ENCODE measurements at regions not wholly inside any gene's neighbourhood (a gene's known extent, or its start where the extent isn't known, plus 50 kb on each side); places are given as distances from the start of the nearest gene placed in this dataset.

DNA sequence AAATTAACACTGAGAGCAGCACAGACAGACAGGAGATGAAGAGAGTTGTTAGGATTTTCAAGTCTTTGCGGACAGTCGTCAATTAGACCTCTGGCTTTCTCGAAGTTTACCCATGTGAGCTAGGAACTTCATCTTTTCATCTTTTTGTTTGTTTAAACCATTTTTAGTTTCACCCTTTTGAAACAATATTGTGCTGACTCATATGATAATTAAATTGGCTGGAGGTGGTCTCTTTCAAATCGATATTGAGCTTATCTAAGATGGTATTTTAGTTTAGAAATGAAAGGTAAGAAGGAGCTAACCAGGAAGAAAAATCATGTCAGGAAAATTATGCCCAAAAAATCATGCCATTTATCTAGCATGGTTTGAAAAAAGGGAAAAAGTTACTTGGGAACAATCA lies 415.8 kb upstream of the SEMA3A start:
- ChIA-PET CTCF (interaction anchor here (0.6 to 0.8 kb wide), 2 partner anchors 11 to 574 kb away, joined by 3 read pairs; no protein-coding TSS in a partner anchor), RAD21 (ENCODE audit: unreplicated experiment) (no interaction called here)
- no peak for DNase-seq (ENCODE audit: low read depth, low spot score)
- TF ChIP-seq, protein P1, sequence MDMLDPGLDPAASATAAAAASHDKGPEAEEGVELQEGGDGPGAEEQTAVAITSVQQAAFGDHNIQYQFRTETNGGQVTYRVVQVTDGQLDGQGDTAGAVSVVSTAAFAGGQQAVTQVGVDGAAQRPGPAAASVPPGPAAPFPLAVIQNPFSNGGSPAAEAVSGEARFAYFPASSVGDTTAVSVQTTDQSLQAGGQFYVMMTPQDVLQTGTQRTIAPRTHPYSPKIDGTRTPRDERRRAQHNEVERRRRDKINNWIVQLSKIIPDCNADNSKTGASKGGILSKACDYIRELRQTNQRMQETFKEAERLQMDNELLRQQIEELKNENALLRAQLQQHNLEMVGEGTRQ (IDR thresholded peaks at IDR 0.05; ENCODE audit: borderline replicate concordance, low read depth, low read length), result no peak
- TF ChIP-seq POLR2AphosphoS5 (IDR thresholded peaks at IDR 0.05; ENCODE audit: low read length) (no peak), ZSCAN29 (IDR thresholded peaks at IDR 0.05) (no peak), JUNB (IDR thresholded peaks at IDR 0.05) (no peak), IKZF2 (IDR thresholded peaks at IDR 0.05) (no peak), NBN (IDR thresholded peaks at IDR 0.05) (no peak), MEF2A (IDR thresholded peaks at IDR 0.05; ENCODE audit: insufficient read depth, low read depth, low read length) (no peak), PML (IDR thresholded peaks at IDR 0.05; ENCODE audit: low read length) (no peak), RBBP5 (conservative IDR thresholded peaks at IDR 0.05) (no peak)
- TF ChIP-seq, protein P2, sequence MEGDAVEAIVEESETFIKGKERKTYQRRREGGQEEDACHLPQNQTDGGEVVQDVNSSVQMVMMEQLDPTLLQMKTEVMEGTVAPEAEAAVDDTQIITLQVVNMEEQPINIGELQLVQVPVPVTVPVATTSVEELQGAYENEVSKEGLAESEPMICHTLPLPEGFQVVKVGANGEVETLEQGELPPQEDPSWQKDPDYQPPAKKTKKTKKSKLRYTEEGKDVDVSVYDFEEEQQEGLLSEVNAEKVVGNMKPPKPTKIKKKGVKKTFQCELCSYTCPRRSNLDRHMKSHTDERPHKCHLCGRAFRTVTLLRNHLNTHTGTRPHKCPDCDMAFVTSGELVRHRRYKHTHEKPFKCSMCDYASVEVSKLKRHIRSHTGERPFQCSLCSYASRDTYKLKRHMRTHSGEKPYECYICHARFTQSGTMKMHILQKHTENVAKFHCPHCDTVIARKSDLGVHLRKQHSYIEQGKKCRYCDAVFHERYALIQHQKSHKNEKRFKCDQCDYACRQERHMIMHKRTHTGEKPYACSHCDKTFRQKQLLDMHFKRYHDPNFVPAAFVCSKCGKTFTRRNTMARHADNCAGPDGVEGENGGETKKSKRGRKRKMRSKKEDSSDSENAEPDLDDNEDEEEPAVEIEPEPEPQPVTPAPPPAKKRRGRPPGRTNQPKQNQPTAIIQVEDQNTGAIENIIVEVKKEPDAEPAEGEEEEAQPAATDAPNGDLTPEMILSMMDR (IDR thresholded peaks at IDR 0.05 in 2 of 3, conservative IDR thresholded peaks at IDR 0.05 in 1 of 3; ENCODE audit: control insufficient read depth in 2 of 3, extremely low read depth in 1 of 3, insufficient read depth in 1 of 3, low read depth in 3 of 3, low read length in 3 of 3), result no peak
- TF ChIP-seq, protein P3, sequence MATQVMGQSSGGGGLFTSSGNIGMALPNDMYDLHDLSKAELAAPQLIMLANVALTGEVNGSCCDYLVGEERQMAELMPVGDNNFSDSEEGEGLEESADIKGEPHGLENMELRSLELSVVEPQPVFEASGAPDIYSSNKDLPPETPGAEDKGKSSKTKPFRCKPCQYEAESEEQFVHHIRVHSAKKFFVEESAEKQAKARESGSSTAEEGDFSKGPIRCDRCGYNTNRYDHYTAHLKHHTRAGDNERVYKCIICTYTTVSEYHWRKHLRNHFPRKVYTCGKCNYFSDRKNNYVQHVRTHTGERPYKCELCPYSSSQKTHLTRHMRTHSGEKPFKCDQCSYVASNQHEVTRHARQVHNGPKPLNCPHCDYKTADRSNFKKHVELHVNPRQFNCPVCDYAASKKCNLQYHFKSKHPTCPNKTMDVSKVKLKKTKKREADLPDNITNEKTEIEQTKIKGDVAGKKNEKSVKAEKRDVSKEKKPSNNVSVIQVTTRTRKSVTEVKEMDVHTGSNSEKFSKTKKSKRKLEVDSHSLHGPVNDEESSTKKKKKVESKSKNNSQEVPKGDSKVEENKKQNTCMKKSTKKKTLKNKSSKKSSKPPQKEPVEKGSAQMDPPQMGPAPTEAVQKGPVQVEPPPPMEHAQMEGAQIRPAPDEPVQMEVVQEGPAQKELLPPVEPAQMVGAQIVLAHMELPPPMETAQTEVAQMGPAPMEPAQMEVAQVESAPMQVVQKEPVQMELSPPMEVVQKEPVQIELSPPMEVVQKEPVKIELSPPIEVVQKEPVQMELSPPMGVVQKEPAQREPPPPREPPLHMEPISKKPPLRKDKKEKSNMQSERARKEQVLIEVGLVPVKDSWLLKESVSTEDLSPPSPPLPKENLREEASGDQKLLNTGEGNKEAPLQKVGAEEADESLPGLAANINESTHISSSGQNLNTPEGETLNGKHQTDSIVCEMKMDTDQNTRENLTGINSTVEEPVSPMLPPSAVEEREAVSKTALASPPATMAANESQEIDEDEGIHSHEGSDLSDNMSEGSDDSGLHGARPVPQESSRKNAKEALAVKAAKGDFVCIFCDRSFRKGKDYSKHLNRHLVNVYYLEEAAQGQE (IDR thresholded peaks at IDR 0.05; ENCODE audit: low read depth, low read length), result no peak
- TF ChIP-seq, protein P4, sequence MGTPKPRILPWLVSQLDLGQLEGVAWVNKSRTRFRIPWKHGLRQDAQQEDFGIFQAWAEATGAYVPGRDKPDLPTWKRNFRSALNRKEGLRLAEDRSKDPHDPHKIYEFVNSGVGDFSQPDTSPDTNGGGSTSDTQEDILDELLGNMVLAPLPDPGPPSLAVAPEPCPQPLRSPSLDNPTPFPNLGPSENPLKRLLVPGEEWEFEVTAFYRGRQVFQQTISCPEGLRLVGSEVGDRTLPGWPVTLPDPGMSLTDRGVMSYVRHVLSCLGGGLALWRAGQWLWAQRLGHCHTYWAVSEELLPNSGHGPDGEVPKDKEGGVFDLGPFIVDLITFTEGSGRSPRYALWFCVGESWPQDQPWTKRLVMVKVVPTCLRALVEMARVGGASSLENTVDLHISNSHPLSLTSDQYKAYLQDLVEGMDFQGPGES (IDR thresholded peaks at IDR 0.05), result no peak
- TF ChIP-seq, protein P5, sequence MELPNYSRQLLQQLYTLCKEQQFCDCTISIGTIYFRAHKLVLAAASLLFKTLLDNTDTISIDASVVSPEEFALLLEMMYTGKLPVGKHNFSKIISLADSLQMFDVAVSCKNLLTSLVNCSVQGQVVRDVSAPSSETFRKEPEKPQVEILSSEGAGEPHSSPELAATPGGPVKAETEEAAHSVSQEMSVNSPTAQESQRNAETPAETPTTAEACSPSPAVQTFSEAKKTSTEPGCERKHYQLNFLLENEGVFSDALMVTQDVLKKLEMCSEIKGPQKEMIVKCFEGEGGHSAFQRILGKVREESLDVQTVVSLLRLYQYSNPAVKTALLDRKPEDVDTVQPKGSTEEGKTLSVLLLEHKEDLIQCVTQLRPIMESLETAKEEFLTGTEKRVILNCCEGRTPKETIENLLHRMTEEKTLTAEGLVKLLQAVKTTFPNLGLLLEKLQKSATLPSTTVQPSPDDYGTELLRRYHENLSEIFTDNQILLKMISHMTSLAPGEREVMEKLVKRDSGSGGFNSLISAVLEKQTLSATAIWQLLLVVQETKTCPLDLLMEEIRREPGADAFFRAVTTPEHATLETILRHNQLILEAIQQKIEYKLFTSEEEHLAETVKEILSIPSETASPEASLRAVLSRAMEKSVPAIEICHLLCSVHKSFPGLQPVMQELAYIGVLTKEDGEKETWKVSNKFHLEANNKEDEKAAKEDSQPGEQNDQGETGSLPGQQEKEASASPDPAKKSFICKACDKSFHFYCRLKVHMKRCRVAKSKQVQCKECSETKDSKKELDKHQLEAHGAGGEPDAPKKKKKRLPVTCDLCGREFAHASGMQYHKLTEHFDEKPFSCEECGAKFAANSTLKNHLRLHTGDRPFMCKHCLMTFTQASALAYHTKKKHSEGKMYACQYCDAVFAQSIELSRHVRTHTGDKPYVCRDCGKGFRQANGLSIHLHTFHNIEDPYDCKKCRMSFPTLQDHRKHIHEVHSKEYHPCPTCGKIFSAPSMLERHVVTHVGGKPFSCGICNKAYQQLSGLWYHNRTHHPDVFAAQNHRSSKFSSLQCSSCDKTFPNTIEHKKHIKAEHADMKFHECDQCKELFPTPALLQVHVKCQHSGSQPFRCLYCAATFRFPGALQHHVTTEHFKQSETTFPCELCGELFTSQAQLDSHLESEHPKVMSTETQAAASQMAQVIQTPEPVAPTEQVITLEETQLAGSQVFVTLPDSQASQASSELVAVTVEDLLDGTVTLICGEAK (IDR thresholded peaks at IDR 0.05; ENCODE audit: borderline replicate concordance), result no peak
- TF ChIP-seq, protein P6, sequence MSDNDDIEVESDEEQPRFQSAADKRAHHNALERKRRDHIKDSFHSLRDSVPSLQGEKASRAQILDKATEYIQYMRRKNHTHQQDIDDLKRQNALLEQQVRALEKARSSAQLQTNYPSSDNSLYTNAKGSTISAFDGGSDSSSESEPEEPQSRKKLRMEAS (IDR thresholded peaks at IDR 0.05; ENCODE audit: low read depth, low read length), result no peak

More for the DNA sequence above, 415.8 kb upstream of the SEMA3A start:
- in situ Hi-C loops (cut with MboI) (no loop called here), intact Hi-C loops (cut with micrococcal nuclease; ENCODE audit: unreplicated experiment) (loop anchor here (5.0 to 10.0 kb wide), 2 partner anchors 56 to 412 kb away; no protein-coding TSS in a partner anchor)
- Histone ChIP-seq H3K27ac (ENCODE audit: control insufficient read depth, insufficient read depth) (no peak overlapping the region), H3K4me2 (ENCODE audit: control insufficient read depth, insufficient read depth) (no peak overlapping the region), H3K36me3 (ENCODE audit: control insufficient read depth in 2 of 2, insufficient read depth in 2 of 2, low read length in 1 of 2) (no peaks in the 10 kb centered on the region), H3K4me1 (ENCODE audit: control insufficient read depth, insufficient read depth, low read length) (no peaks in the 10 kb centered on the region), H2AFZ (ENCODE audit: control insufficient read depth, low read depth, low read length) (no peak overlapping the region), H3K79me2 (ENCODE audit: control insufficient read depth, insufficient read depth, low read length) (no peaks in the 10 kb centered on the region), H4K20me1 (ENCODE audit: control insufficient read depth, insufficient read depth) (no peaks in the 10 kb centered on the region), H3K4me3 (no peak overlapping the region), H3K27me3 (replicated peaks in 1 of 2; ENCODE audit: control insufficient read depth in 2 of 2, insufficient read depth in 2 of 2, low read length in 1 of 2) (no peaks in the 10 kb centered on the region), H3K9ac (ENCODE audit: control insufficient read depth, insufficient read depth, low read length) (no peak overlapping the region), H3K9me3 (replicated peaks; ENCODE audit: control insufficient read depth, insufficient read depth, low read length) (no peaks in the 10 kb centered on the region)
- SMC1A ChIA-PET (ENCODE audit: uncharacterized antibody, unreplicated experiment), result interaction anchor here (0.9 kb wide), 1 partner anchor 441 kb away, joined by 3 read pairs; no protein-coding TSS in a partner anchor
- FAIRE-seq (no peak), ATAC-seq (no peak)
- POLR2A ChIA-PET, result no interaction called here
- no TSS peak for BruUV-seq (replicated peaks)
- 11% methylated on average over 4 of the region's 4 CpGs for WGBS (ENCODE audit: insufficient coverage, insufficient replicate concordance, low lambda C conversion rate, missing lambda C conversion rate)

All from GM12878 (cell line).